ENCODE measurements at regions not wholly inside any gene's neighbourhood (a gene's known extent, or its start where the extent isn't known, plus 50 kb on each side); places are given as distances from the start of the nearest gene placed in this dataset.

GRCh38 chr14:101313268-101313667 lies 248.0 kb upstream of the DIO3 start:
- no peak for TF ChIP-seq POLR2AphosphoS5 (IDR thresholded peaks at IDR 0.05; ENCODE audit: borderline replicate concordance, low read depth, low read length)
- TF ChIP-seq EZH2 (IDR thresholded peaks at IDR 0.05) = no peak

Measured in SK-N-MC (cell line).